Peyer's patch (tissue), 4 donors: ENCODE measurements at regions not wholly inside any gene's neighbourhood (a gene's known extent, or its start where the extent isn't known, plus 50 kb on each side); places are given as distances from the start of the nearest gene placed in this dataset.

ENCODE experiments used
- CTCF ChIP-seq, 6 experiments: fragments of 450-650 bp in 4 of 6; fragments of 200-600 bp in 2 of 6; sonication (generic) in 1 of 6; IDR thresholded peaks; one replicate each; pipeline ENCODE4 v1.5.1; 2017 to 2019; ENCODE audit warnings: antibody characterized with exemption in 6 of 6, mild to moderate bottlenecking in 3 of 6, moderate library complexity in 1 of 6
- POLR2A ChIP-seq, 2 donors: fragments of 450-650 bp; IDR thresholded peaks; one replicate each; pipeline ENCODE4 v1.5.1; 2017; ENCODE audit warnings: antibody characterized with exemption in 2 of 2, mild to moderate bottlenecking in 2 of 2, moderate library complexity in 2 of 2

DNA sequence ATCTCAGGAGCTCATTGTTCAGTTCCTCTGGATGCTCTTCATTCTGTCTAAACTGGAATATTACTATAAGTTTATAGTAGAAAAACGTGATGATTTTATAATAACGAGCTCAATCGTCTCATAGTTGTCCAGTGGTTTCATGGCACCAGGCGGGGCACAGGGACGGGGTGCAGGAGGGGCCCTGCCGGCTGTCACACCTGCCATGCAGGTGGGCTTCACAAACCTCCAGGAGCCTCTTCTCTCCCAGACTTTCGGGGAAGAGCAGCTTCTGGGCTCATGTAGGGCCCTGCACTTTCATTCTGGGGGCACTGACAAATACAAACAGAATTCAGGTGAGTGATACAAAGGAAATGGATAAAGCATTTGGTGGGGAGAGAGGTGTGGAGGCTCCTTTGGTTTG lies 146.9 kb upstream of the KLF6 start:
- TF ChIP-seq CTCF (IDR thresholded peaks at IDR 0.05) (no peak), POLR2A (IDR thresholded peaks at IDR 0.05) (no peak)
